AML-193 (cell line): ENCODE measurements at regions not wholly inside any gene's neighbourhood (a gene's known extent, or its start where the extent isn't known, plus 50 kb on each side); places are given as distances from the start of the nearest gene placed in this dataset.

Experiments
- DNase-seq, 2 experiments: peaks; one replicate each; lab custom pipeline; 2025; lab: John Stamatoyannopoulos, UW

GRCh38 chr18:33817096-33817495 is 239.1 kb downstream of the ASXL3 start:
- DNase-seq = no peak

GRCh38 chr18:33814546-33814945 is 236.5 kb downstream of the ASXL3 start:
- DNase-seq = no peak

- no peak for DNase-seq
Observed at GRCh38 chr18:33812186-33812585, 234.2 kb downstream of the ASXL3 start.

GRCh38 chr18:33805592-33805991 is 227.6 kb downstream of the ASXL3 start:
- DNase-seq = no peak

DNA sequence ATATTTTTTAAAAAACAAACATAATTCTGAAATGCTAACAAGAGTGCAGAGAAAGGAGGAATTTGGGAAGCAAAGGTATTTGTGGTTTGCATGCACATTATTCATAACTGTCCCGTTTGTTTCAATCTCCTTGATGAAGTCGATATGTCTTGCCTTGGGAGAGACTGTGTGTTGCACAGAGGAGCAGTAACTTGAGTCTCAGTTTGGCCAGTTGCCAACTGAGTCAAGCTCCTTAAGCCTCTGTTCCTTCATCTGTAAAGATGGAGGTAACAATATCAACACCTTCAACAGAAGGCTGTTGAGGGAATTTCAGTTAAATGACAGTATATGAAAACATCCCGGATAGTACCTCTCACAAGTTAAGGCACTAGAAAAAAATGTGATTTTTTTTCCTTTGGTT is 226.2 kb downstream of the ASXL3 start:
- no peak for DNase-seq

DNA sequence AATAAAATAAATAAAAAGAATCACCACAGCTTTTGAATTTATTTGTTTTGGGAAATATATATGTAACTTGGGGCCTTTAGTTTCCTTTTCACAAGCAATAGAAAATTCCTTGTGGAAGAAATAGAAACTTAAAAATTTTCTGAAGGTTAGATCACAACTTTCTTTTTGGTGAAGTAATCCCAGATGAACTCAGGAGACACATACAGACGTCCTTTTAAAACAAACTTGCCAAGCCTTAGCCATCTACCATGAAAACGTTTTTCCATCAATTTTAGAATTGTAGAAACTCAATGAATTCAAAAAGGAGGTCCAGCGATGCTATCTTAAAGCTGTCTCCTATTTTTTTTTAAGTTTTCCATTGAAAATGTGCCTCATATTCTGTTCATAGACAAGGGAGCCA is 225.6 kb downstream of the ASXL3 start:
- DNase-seq = no peak

GRCh38 chr18:33802955-33803354 is 224.9 kb downstream of the ASXL3 start:
- no peak for DNase-seq
